ENCODE measurements at regions not wholly inside any gene's neighbourhood (a gene's known extent, or its start where the extent isn't known, plus 50 kb on each side); places are given as distances from the start of the nearest gene placed in this dataset.

DNA sequence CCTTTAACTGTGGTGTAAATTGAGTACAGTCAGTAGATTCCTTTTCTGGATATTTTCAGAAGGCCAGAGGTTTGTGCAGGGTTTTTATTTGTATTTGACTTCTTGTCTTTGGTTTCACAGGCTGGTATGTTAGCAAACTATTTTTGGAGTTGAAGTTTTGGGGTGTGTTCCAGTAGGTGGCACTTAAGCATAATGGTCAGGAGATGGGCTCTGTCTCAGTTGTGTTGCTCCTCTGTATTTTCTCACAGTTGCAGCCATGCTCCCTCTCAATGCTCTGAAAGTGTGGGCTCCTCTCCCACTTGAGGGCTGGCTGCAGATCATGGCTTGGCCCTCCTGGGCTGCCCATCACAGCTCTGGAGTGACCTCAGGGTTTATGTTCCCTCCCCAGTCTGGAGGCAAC, 267.0 kb upstream of the PCSK5 start:
- no peak for FAIRE-seq

DNA sequence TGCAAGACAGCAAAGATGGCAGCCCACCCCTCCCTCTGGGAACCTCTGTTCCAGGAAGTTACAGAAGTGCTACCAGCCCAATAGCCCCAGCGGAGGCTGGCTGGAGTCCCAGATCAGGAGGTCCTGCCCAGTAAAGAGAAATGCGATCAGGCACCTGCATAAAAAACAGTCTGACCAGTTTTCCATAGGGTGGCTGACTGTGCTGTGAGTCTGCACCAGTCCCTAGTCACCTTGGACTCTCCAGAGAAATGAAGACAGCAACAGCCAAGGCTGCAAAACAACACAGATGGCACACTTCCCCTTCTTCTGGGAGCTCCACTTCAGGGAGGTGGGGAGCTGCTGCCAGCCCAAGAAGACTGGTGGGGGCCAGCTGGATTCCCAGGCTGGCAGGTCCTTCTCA, 265.5 kb upstream of the PCSK5 start:
- FAIRE-seq, result no peak

DNA sequence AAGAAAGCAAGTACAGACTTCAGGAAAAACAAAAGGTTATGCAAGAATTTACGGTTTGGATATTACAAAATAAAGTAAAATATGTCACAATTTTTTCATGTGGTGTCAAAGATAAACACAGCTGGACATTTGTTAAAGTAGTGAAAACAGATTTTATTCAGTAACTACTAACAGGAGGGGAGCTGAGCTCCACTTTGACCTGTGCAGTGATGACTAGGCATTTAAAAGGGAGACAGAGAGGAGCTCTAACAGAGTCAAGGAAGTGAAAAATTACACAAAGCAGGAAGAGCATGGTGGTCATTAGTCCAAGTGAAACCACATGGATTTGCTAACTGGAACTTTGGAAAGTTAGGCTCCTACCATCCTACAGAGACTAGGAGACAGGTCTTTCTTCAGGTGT, 263.6 kb upstream of the PCSK5 start:
- no peak for FAIRE-seq

DNA sequence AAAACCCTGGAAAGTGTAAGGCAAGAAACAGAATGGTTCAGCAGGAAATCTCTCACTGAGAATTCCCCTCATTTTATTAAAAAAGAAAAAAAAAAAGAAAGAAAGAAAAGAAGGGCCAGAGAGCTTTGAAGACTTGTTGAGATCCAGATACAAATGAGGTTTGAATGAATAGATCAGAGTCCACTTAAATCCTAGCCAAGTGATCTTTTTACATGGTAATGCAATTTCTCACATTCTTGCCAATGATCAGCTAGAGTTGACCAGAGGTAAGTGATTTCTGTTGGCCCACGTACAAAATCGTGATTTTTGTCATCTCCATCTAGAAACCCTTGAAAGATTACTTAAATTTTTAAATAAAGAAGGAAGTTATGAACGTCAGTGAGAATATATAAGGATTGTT, 261.5 kb upstream of the PCSK5 start:
- FAIRE-seq, result no peak

DNA sequence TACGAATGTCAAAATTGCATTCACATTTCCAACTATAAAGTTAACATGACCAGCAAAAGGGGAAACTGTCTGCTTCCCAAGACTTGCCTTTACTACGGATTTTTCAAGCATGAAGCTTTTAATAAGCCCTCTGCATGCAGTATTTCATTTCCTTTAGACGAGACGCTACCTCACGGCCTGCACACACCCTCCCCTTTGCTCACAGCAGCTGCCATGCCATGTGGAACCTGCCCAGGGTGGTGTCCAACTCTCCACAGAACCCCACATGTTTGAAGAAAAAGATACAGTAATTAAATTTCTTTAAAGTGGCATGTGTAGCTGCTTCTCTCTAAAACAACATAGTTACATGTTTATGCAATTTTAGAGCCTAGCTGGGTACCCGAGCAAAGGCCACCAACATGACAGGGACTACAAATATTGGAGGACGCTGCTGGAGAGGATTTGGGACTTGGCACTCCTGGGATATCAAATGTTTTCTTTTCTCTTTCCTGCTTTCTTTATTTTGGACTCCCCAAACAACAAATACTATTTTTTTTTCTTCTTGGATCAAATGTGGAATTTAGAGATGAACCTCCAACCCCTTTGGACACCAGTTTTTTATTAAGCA, 256.9 kb upstream of the PCSK5 start:
- no peak for FAIRE-seq

DNA sequence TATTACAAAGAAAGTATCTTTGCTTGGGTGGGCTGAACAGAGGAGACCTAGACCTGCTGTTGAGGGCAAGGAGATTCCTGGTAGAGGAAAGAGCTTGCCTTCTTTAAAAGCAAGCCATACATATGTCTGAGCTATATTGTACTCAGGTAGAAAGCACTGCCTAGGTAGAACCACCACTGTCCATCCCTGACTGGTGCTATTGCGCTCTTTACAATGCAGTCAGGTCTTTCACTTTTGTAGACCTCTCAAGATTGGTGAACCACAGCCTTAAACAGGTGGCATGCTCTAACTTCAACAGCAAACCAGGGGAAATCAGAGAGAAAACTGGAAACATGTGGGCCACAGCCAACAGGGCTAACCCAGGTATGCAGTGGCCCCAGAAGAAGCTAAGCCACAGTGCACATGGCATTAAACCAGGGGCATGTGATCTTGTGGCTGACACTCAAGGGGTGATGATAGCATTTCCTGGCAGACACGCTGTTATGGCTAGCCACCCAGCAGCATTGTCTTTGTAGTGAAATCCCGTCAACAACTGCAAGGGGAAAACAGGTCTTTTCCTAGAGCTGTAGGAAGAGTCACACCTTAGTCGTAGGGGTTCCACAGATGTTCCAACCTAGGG, 253.9 kb upstream of the PCSK5 start:
- FAIRE-seq, result no peak

DNA sequence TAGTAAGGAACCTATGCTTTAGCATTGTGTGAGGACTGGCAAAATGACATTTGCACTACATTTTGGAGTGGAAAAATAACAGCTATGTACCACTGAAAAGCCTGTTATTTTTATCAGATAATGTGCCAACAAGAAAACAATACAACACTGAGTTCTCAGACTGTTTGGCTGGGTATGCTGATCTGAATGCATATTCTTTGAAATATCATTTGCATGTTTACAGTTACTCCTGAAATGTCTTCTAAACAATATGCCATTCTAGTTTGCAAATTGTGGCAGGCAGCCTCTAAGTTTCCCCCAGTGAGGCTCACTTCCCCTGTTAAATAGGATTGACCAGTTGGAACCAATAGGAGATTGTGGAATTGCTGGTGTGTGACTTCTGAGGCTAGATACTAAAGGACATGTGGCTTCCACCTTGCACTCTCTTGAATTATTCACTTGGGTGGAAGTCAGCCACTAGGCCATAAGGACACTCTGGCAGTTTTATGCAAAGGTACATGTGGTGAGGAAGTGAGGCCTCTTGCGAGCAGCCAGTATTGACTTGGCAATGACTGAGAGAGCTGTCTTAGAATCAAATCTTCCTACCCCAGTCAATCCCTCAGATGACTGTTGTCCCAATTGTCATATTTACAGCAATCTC, 250.4 kb upstream of the PCSK5 start:
- FAIRE-seq, result no peak

DNA sequence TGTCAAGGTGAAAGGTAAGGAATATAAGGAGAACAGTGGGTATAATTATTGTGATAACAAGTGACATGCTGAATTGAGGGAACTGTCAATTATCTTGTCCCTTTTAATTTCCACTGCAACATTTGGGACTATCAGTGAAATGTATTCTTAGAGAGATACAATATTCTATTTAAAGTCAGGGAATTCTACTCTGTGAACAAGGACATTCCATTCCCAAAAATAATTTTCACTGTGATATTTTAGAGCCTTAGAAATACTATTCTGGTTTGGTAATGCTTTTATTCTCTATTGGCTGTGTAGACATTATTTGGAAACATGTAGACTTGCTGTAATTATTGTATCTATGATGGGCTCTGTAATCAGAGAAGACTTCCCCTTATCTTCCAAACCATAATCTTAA, 248.0 kb upstream of the PCSK5 start:
- no peak for FAIRE-seq

DNA sequence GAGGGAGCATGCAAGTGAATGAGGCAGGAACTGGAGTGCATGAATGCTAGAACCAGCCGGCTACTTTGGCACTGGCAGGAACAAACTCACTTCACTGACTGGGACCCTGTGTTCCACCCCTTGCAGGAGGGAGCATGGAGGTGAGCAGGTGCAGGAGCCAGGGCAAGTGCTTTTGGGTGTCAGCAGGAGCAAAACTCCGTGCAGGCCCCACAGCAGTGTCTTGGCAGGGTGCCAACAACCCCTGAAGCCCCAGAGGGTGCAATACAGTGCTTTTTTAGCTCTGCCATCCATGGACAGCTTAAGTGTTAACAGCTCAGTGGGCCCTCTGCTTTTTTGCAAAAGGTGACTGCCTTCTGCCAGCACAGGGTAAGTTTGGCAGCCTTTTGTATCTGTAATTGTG, 245.8 kb upstream of the PCSK5 start:
- no peak for FAIRE-seq

DNA sequence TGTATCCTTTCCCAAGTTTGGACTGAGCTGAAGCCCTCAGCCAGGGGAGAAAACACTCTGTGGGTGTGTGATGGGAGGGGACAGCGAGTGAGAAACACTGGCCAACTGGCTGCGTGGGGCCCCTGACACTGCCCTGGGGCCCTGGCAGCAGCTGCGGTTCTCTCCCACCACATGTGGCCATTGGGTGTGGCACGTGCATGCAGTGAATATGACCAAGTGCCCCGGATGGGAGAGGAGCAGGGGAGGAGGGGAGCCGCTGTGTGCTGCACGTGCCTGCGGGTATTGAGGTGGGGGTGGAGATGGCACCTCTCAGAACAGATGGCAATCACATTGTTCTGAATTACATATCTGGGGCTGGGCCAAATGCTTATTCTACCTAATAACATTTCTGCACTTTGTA, 242.4 kb upstream of the PCSK5 start:
- FAIRE-seq, result no peak

- no peak for FAIRE-seq
Observed at GRCh38 chr9:75649060-75649459, 241.4 kb upstream of the PCSK5 start.

- no peak for FAIRE-seq
Observed at GRCh38 chr9:75651709-75652108, 238.8 kb upstream of the PCSK5 start.

GRCh38 chr9:75653335-75653734, 237.1 kb upstream of the PCSK5 start:
- FAIRE-seq, result no peak

DNA sequence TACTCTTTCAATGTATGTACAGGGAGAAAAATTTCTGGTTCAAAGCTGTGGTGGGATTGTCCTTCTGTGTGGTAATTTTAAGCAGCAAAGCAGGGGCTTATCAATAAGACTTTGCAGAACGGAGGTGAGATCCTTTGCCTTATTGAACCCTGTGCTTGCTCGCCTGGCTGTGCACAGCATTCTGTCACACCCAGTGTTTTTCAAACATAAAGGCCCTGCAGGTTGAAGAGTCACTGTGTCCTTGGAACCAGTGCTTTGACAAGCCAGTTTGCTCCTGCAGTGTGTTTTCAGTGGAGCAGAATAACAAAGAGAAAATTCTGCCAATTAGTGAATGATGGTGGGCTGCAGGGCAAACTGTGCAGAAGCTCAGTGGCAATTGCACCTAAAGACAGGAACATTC, 236.7 kb upstream of the PCSK5 start:
- FAIRE-seq, result no peak

DNA sequence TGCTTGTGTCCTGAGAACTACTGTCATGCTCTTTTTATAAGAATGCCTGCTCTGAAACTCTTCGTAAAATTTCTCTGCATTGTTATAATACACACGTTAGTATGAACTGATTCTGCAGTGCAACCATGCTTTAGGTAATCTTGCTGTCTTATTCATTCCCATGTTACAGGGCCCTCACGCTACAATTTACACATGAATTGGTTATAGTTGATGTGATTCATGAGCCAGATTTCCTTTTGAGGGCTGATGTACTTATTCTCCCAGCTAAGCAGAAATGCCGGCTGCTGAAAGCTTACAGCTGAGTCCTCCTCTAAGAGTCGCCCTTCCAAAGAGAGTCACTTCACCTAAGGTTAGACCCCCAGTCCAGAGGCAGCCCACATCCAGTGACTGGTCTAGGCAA, 233.5 kb upstream of the PCSK5 start:
- FAIRE-seq, result no peak

DNA sequence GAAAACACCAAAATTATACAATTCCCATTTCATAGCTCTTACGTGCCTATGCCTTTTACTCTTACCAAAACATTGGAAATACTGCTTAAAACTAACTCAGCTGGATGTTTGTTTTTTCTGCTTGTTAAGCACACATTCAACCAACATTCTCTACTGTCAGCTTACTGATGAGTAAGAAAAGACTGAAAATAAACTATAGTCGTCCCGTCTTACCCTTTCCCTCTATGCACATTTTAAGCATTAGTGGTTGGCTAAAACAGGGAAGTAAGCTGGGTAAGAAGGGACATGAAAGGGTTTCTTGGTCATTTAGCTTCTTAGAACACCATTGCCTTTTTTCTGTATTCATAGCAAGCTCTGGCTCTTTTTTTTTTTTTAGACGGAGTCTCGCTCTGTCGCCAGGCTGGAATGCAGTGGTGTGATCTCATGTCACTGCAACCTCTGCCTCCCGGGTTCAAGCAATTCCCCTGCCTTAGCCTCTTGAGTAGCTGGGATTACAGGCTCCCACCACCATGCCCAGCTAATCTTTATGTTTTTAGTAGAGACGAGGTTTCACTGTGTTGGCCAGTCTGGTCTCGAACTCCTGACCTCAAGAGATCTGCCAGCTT, 232.1 kb upstream of the PCSK5 start:
- no peak for FAIRE-seq

GRCh38 chr9:75664597-75664996, 225.9 kb upstream of the PCSK5 start:
- FAIRE-seq, result no peak

DNA sequence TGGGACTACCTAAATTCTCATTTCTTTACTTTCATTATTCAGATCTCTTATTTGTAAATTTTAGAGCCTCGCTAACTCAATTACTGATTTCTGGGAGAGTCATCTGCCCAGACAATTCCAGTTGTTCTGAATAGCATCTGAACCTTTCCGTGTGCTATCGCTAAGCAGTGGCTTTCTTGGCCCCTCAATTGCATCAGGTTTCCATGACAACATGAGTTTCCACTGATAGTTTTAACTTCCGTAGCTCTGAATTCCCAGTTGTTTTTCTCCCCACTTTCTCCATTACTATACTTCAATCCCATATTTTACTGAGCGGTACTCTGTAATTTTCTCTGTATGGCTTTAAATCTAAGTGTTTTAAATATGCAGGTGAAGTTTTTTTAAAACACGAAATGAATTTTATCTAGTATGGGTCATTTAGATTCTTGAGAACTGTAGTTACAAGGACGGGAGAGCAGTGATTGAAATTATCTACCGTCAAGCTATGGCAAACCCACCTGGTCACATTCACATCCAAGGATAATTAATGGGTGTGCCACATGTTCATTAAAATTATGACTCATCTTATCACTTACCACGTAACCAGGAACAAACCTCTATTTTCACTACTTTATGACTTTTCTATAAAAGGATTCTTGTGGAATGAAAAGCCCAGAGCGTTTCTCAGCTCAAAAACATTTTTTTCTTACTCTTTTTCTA, 223.5 kb upstream of the PCSK5 start:
- no peak for FAIRE-seq

DNA sequence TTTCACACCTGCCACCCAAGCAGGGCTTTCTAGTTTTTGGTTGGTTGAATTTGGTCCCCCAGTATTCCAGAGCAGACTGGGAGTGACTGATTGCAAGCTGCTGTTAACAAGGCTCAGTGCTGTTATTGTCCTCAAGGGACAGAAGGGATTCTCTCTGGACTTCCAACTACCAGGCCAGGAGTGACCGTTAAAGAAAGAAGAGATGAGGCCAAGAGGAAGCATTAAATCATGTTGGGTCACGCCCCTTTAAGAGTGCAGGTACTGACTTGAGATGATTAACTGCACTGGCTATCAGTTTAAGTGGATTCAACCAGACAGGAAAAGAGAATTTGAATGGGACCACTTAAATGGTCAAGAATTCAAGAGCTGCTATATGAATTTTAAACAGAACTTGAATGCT, 220.8 kb upstream of the PCSK5 start:
- no peak for FAIRE-seq

- no peak for FAIRE-seq
Observed at GRCh38 chr9:75671354-75671753, 219.1 kb upstream of the PCSK5 start.

DNA sequence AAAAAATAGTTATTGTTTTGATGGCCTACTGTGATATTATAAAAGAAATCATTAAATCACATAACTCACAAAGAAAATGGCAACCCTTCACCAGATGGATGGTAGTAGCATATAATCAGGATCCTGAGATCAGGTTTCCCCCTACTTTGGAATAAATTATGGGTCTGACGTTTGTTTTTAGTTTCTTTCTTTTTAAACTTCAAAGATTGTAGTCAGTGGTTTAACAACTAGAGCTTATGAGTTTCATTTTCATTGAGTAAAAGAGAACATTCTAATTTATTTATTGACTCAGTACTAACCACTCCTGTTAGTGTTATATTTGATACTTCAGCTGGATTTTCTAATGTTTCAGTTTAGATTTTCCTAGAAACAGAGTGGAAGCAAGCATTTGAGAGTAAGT, 218.0 kb upstream of the PCSK5 start:
- no peak for FAIRE-seq

- FAIRE-seq, result no peak
Observed at GRCh38 chr9:75683591-75683990, 206.9 kb upstream of the PCSK5 start.

DNA sequence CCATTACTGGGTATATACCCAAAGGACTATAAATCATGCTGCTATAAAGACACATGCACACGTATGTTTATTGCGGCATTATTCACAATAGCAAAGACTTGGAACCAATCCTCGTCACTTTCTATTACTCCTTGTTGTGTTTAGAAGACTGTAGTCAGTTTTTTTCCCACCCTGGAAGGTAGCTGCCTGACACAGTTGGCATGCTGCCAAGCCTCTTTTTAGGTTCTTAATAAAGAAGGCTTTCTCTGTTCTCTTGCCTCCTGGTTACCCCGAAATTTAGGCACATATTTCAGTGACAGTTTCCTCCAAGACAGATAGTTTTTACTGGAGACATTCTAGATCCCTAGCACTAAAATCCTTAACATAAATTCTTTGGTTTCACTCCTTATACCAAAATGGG, 205.4 kb upstream of the PCSK5 start:
- FAIRE-seq, result no peak
